ENCODE measurements at regions not wholly inside any gene's neighbourhood (a gene's known extent, or its start where the extent isn't known, plus 50 kb on each side); places are given as distances from the start of the nearest gene placed in this dataset.

GRCh38 chr10:25849988-25850387, 84.0 kb upstream of the MYO3A start:
- H3K4me3 ChIP-seq (ENCODE audit: low read depth, low read length) = no peak overlapping the region
- DNase-seq (ENCODE audit: low read depth) = no peak
- TF ChIP-seq CTCF (conservative IDR thresholded peaks at IDR 0.05; ENCODE audit: low read depth, low read length) = no peak

GRCh38 chr10:25851548-25851947, 82.5 kb upstream of the MYO3A start:
- no peak for DNase-seq (ENCODE audit: low read depth)
- no peak for TF ChIP-seq CTCF (conservative IDR thresholded peaks at IDR 0.05; ENCODE audit: low read depth, low read length)
- no peak overlapping the region for H3K4me3 ChIP-seq (ENCODE audit: low read depth, low read length)

GRCh38 chr10:25852364-25852941, 81.6 kb upstream of the MYO3A start:
- no peak overlapping the region for H3K4me3 ChIP-seq (ENCODE audit: low read depth, low read length)
- TF ChIP-seq CTCF (conservative IDR thresholded peaks at IDR 0.05; ENCODE audit: low read depth, low read length) = no peak
- DNase-seq (ENCODE audit: low read depth) = no peak

GRCh38 chr10:25858076-25858475, 76.0 kb upstream of the MYO3A start:
- H3K4me3 ChIP-seq (ENCODE audit: low read depth, low read length) = no peak overlapping the region
- TF ChIP-seq CTCF (conservative IDR thresholded peaks at IDR 0.05; ENCODE audit: low read depth, low read length) = no peak
- no peak for DNase-seq (ENCODE audit: low read depth)

GRCh38 chr10:25865267-25865666, 68.8 kb upstream of the MYO3A start:
- no peak for DNase-seq (ENCODE audit: low read depth)
- TF ChIP-seq CTCF (conservative IDR thresholded peaks at IDR 0.05; ENCODE audit: low read depth, low read length) = no peak

GRCh38 chr10:25867321-25867720, 66.7 kb upstream of the MYO3A start:
- TF ChIP-seq CTCF (conservative IDR thresholded peaks at IDR 0.05; ENCODE audit: low read depth, low read length) = no peak
- peak; percentile 2 for DNase-seq (ENCODE audit: low read depth)
- H3K4me3 ChIP-seq (ENCODE audit: low read depth, low read length) = no peak overlapping the region

More at GRCh38 chr10:25865267-25865666, 68.8 kb upstream of the MYO3A start:
- no peak overlapping the region for H3K4me3 ChIP-seq (ENCODE audit: low read depth, low read length)

- H3K4me3 ChIP-seq (ENCODE audit: low read depth, low read length) = no peak overlapping the region
- no peak for TF ChIP-seq CTCF (conservative IDR thresholded peaks at IDR 0.05; ENCODE audit: low read depth, low read length)
- no peak for DNase-seq (ENCODE audit: low read depth)
Observed at GRCh38 chr10:25869067-25869591, 64.9 kb upstream of the MYO3A start.
